Heart left ventricle (tissue), 16 donors: ENCODE measurements at regions not wholly inside any gene's neighbourhood (a gene's known extent, or its start where the extent isn't known, plus 50 kb on each side); places are given as distances from the start of the nearest gene placed in this dataset.
A peak's percentile ranks its signal among the peaks of the same experiment; 100 is the strongest.

Experiments
- ATAC-seq, 4 donors: fragments of 200-7000 bp; cut with Tn5 transposase; one replicate each; pipeline ENCODE4 v1.9.1; 2020 to 2022; ENCODE audit warnings: moderate library complexity in 4 of 4, mild to moderate bottlenecking in 3 of 4, moderate number of reproducible peaks in 1 of 4
- DNase-seq, 5 donors: peaks; one replicate each; pipeline ENCODE4 v3.0.0-alpha.2; 2020
- H3K27ac ChIP-seq, 12 donors: fragments of 200-600 bp; sonication (generic) in 4 of 12; one replicate each; pipeline versions ENCODE4 v1.5.0 to v1.8.0; 2016 to 2022; ENCODE audit warnings: mild to moderate bottlenecking in 2 of 12
- H3K27me3 ChIP-seq, 9 donors: fragments of 200-600 bp; sonication (generic) in 2 of 9; one replicate each; pipeline versions ENCODE4 v1.5.1 to v1.8.0; 2016 to 2022; ENCODE audit warnings: mild to moderate bottlenecking in 3 of 9
- H3K36me3 ChIP-seq, 9 donors: fragments of 200-600 bp; sonication (generic) in 2 of 9; one replicate each; pipeline versions ENCODE4 v1.5.0 to v1.8.0; 2018 to 2022; ENCODE audit warnings: mild to moderate bottlenecking in 2 of 9
- H3K4me1 ChIP-seq, 12 donors: fragments of 200-600 bp; sonication (generic) in 4 of 12; one replicate each; pipeline versions ENCODE4 v1.5.0 to v1.8.0; 2016 to 2022; ENCODE audit warnings: mild to moderate bottlenecking in 3 of 12
- H3K4me3 ChIP-seq, 12 donors: fragments of 200-600 bp; sonication (generic) in 4 of 12; one replicate each; pipeline versions ENCODE4 v1.5.0 to v1.8.0; 2017 to 2022; ENCODE audit warnings: mild to moderate bottlenecking in 9 of 12, moderate library complexity in 4 of 12
- H3K9me3 ChIP-seq, 12 donors: fragments of 200-600 bp; sonication (generic) in 4 of 12; one replicate each; pipeline versions ENCODE4 v1.5.0 to v1.8.0; 2016 to 2022; ENCODE audit warnings: mild to moderate bottlenecking in 1 of 12
- POLR2A ChIP-seq, 2 donors: fragments of 450-650 bp; IDR thresholded peaks; one replicate each; pipeline ENCODE4 v1.6.1; 2017; ENCODE audit warnings: antibody characterized with exemption in 2 of 2, mild to moderate bottlenecking in 2 of 2, moderate library complexity in 2 of 2
- WGBS, 4 donors: extraction: QIAGEN DNeasy Blood & Tissue Kit in 2 of 4; methylation state at CpG; one replicate each; pipeline versions ENCODE4 v1.1.5 to v1.1.7; 2013 to 2018; 5-methylcytosine and 5-hydroxymethylcytosine counted together
- intact Hi-C, 10 donors: fragments of 100-400 bp; cut with DNase I; formaldehyde crosslinking; loops; one replicate each; pipeline versions ENCODE4 v1.11.1 to v1.14.2; 2022
- TF ChIP-seq, protein P1 (sequence below), 12 donors: fragments of 200-600 bp; sonication (generic) in 4 of 12; IDR thresholded peaks; one replicate each; pipeline versions ENCODE4 v1.5.0 to v1.8.0; 2018 to 2022; ENCODE audit warnings: antibody characterized with exemption in 12 of 12, mild to moderate bottlenecking in 5 of 12
- donor health status: ischemic (EF 13 %, LVEDD 7.1; RV severe dilation, severe dysfunction).
- donor health status: healthy with polysubstance abuse.
- donor health status: DM: no; HTN: yes; CAD: no.
- donor health status: DM: no; HTN: no; CAD: no.
- donor health status: ischemic (EF 25% LVEDD 6.9; RV normal size, moderate dysfunction).
- donor health status: ischemic (EF 25% LVEDD 5.7; RV mildly dilated, moderate dysfunction).
- donor health status: healthy.
- donor health status: DM: yes; HTN: yes; CAD: no.
- donor health status: ischemic (EF 35%, LVEDD 5.7; RV mildly dilated, moderate dysfunction).
- donor health status: nonischemic (EF 11% LVEDD 7.7; RV severe dilation, severe dysfunction).
- donor health status: DM: yes; HTN: yes; CAD: no.
- donor health status: PGD.
- donor health status: ischemic (EF 29% LVEDD 5.4; RV normal size, mild dysfunction).
- donor health status: nonischemic (EF 23%, LVEDD 6.1; RV moderate dilation, normal function).

DNA sequence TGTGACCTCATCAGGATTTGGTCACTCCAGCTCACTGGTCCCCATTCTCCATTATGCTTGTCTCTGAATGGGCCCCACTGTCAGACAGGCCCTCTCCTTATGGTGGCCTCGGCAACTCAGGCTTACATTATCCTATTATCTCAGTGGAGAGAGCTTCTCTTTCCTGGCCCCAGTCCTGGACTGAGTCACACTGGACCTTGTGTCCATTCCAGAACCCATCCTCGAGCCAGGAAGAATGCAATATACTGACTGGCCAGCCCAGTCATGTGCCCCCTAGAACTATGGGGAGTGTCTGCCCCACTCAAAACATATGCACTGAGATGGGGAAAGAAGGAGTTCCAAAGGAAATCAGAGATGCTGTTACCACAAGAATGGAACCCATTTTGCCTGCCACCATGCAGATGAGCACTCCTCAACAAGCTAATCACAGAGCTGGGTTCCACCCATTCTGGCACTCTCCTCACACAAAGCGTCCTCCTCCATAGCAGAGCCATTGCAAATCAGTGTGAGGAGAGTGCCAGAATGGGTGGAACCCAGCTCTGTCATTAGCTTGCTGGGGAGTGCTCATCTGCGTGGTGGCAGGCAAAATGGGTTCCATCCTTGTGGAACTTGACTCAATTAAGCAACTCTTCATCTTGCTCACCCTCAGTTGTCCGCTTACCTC, 71.9 kb downstream of the CHRNA1 start:
- no peaks in the 10 kb centered on the region for H3K9me3 ChIP-seq
- intact Hi-C loops = loop anchor here in 1 of 10 donors (5.0 kb wide), 1 partner anchor 115 kb away; no protein-coding TSS in a partner anchor
- 74 to 90% (median 81%) methylated on average over 5 of the region's 5 CpGs for WGBS, 4 donors
- H3K27ac ChIP-seq = no peak overlapping the region
- ATAC-seq (no peak), DNase-seq (no peak)
- H3K4me1 ChIP-seq = peaks cover 0 to 17% (median 0%) of the 10 kb centered on the region in 12 donors
- H3K4me3 ChIP-seq = no peak overlapping the region
- H3K27me3 ChIP-seq = no peaks in the 10 kb centered on the region
- H3K36me3 ChIP-seq = no peaks in the 10 kb centered on the region
- no peak for TF ChIP-seq POLR2A (IDR thresholded peaks at IDR 0.05)
- TF ChIP-seq, protein P1, sequence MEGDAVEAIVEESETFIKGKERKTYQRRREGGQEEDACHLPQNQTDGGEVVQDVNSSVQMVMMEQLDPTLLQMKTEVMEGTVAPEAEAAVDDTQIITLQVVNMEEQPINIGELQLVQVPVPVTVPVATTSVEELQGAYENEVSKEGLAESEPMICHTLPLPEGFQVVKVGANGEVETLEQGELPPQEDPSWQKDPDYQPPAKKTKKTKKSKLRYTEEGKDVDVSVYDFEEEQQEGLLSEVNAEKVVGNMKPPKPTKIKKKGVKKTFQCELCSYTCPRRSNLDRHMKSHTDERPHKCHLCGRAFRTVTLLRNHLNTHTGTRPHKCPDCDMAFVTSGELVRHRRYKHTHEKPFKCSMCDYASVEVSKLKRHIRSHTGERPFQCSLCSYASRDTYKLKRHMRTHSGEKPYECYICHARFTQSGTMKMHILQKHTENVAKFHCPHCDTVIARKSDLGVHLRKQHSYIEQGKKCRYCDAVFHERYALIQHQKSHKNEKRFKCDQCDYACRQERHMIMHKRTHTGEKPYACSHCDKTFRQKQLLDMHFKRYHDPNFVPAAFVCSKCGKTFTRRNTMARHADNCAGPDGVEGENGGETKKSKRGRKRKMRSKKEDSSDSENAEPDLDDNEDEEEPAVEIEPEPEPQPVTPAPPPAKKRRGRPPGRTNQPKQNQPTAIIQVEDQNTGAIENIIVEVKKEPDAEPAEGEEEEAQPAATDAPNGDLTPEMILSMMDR (IDR thresholded peaks at IDR 0.05) = no peak

DNA sequence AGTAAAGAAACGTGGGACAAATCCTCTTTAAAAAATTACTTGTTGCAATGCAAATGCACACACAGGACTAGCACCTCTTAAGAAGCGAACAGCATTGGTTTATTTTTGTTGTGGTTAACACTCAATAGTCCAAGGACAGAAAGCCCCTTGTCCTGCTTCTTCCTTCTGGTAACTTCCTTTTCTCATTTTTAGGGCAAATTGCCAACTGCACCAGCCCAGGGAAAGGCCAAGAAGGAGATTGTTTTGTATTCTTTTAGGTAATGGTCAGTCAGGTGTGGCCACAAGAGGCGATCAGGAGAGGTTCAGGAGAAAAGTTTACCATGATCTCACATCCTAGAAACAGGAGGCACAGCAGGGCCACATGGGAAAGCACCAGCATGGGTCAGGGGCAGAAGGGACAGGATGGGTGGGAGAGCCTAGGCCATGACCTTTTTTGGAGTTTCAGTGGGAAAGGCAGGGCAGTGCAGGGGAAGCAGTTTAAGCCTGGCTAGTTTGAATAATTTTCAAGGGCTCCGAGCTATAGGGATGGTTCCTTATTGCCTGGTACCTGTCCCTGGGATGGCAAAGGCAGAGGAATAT, 73.0 kb downstream of the CHRNA1 start:
- TF ChIP-seq POLR2A (IDR thresholded peaks at IDR 0.05) = no peak
- Histone ChIP-seq H3K4me1 (peaks cover 0 to 17% (median 0%) of the 10 kb centered on the region in 12 donors), H3K4me3 (no peak overlapping the region), H3K27me3 (no peaks in the 10 kb centered on the region), H3K27ac (no peak overlapping the region), H3K36me3 (no peaks in the 10 kb centered on the region), H3K9me3 (no peaks in the 10 kb centered on the region)
- 64 to 79% (median 72%) methylated on average over 4 of the region's 4 CpGs for WGBS, 4 donors
- intact Hi-C loops = loop anchor here in 1 of 10 donors (5.0 kb wide), 1 partner anchor 114 kb away; no protein-coding TSS in a partner anchor
- ATAC-seq (no peak), DNase-seq (no peak)

DNA sequence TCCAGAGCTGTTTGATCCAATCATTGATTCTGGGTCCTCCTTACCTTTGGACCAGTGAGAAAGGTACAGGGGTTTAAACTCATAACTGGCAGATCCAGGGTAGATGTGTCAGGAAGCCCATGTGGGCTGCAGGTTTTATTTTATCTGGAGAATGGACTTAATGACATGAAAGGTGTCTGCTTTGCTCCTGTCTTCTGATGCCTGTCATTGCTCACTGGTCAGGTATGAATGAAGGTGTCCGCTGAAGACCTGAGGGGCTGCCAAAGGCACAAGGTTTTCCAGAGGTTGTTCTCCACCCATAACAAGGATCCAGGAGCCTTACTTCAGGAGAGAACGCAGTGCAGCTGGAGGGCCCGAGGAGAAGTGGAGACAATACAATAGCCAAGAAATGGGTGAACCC, 74.2 kb downstream of the CHRNA1 start:
- Histone ChIP-seq H3K4me3 (no peak overlapping the region), H3K27me3 (no peaks in the 10 kb centered on the region), H3K4me1 (peaks cover 0 to 17% (median 0%) of the 10 kb centered on the region in 12 donors), H3K36me3 (no peaks in the 10 kb centered on the region), H3K27ac (no peak overlapping the region), H3K9me3 (no peaks in the 10 kb centered on the region)
- DNase-seq = no peak
- ATAC-seq = no peak
- intact Hi-C loops = loop anchor here in 1 of 10 donors (5.0 kb wide), 1 partner anchor 113 kb away; no protein-coding TSS in a partner anchor
- WGBS, 4 donors = 90 to 97% (median 94%) methylated on average over 3 of the region's 3 CpGs
- TF ChIP-seq, protein P1 (IDR thresholded peaks at IDR 0.05) = no peak

DNA sequence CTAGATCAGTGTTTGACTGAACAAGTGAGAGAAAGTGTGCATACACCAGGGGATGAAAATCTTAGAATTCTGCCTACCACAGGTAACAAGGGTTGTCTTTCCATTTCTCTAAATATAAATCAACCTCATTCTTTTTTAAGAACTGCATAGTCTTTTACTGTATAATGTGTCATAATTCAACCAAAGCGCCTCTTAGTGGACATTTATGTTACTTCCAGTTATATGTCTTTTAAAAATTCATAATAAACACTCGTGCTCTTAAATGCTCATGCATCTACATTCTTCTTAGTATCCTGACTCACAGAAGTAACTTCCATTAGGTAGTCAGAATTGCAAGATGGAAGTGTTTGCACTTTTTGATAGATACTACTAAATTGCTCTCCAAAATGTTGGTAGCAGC, 76.2 kb downstream of the CHRNA1 start:
- Histone ChIP-seq H3K4me1 (peaks cover 0 to 23% (median 0%) of the 10 kb centered on the region in 12 donors), H3K27ac (no peak overlapping the region), H3K9me3 (no peaks in the 10 kb centered on the region), H3K36me3 (no peaks in the 10 kb centered on the region), H3K4me3 (no peak overlapping the region), H3K27me3 (no peaks in the 10 kb centered on the region)
- no peak for DNase-seq
- ATAC-seq = peak in 1 of 4 donors; percentile 23
- intact Hi-C loops = loop anchor here (2.0 to 10.0 kb wide), 7 partner anchors 83 to 226 kb away; no protein-coding TSS in a partner anchor
- TF ChIP-seq POLR2A (IDR thresholded peaks at IDR 0.05) = no peak
- TF ChIP-seq, protein P1 (IDR thresholded peaks at IDR 0.05) = peak; percentile 13 to 62 (median 37)
- WGBS, 4 donors = 50 to 61% (median 55%) methylated on average over 2 of the region's 2 CpGs
